BLaER1 treated with 17β-estradiol and CSF1 and Interleukin-3, amounts not matched to agents 10 nM and 100 nM (cell line): ENCODE measurements at regions not wholly inside any gene's neighbourhood (a gene's known extent, or its start where the extent isn't known, plus 50 kb on each side); places are given as distances from the start of the nearest gene placed in this dataset.

Experiments used
- H3K27ac ChIP-seq, 11 experiments: shearing (Covaris generic); formaldehyde crosslinking; 2 replicates each; pipeline ENCODE4 v1.8.1; 2022
- H3K27me3 ChIP-seq, 11 experiments: shearing (Covaris generic); formaldehyde crosslinking; 2 replicates each; pipeline ENCODE4 v1.8.1; 2022
- H3K36me3 ChIP-seq, 11 experiments: shearing (Covaris generic); formaldehyde crosslinking; 2 replicates each; pipeline ENCODE4 v1.8.1; 2022
- H3K4me1 ChIP-seq, 10 experiments: shearing (Covaris generic); formaldehyde crosslinking; 2 replicates each; pipeline ENCODE4 v1.8.1; 2022
- H3K4me2 ChIP-seq, 11 experiments: shearing (Covaris generic); formaldehyde crosslinking; 2 replicates each; pipeline ENCODE4 v1.8.1; 2022
- H3K4me3 ChIP-seq, 10 experiments: shearing (Covaris generic); formaldehyde crosslinking; 2 replicates each; pipeline ENCODE4 v1.8.1; 2022
- H3K9ac ChIP-seq, 11 experiments: shearing (Covaris generic); formaldehyde crosslinking; 2 replicates each; pipeline ENCODE4 v1.8.1; 2022
- H3K9me3 ChIP-seq, 11 experiments: shearing (Covaris generic); formaldehyde crosslinking; replicated peaks in 1 of 11; 2 replicates each; pipeline ENCODE4 v1.8.1; 2022
- H4K20me1 ChIP-seq, 11 experiments: shearing (Covaris generic); formaldehyde crosslinking; 2 replicates each; pipeline ENCODE4 v1.8.1; 2022
- Cebpa-rat ChIP-seq, 11 experiments: shearing (Covaris generic); IDR thresholded peaks; 2 replicates each; pipeline ENCODE4 v1.8.1; 2022

DNA sequence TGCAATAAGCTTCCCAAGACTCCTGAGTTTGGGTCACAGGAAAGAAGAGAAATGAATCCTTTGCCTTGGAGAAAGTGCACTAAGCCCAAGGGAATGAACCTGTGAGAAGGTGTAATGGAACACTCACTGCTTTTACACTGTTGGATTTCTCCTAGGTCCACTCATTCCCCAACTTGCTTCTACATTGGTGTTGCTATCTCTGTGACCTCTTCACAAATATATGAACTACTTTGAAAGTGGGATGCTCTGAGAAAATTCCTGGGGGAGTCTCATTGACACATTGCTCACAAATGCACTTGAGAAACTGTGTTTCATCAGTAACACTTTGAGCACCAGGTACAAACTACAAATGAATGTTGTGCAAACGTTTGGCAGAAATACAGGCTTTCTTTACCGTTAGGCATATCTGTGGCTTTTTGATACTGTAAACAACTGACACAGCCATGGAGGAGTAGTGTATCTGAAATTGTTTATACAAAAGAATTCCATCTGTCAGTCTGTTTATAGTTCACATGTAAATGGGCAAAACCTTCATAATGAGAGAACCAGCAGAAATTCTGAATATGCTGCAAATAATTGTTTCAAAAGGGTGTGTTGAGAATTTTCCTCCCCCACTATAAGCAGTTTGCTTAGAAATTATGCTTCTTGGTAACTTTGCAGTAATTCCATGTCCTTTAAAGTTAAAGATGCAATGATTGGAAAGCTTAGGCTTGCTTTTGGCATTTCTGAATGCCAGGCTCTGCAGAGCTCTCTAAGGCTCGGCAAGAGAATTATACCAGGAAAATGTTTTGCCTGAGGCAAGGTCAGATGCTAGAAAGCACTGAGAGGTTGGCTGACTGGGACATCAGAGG, 348.5 kb upstream of the DDHD1 start:
- Histone ChIP-seq H3K4me1 (no peaks in the 10 kb centered on the region), H3K27ac (no peak overlapping the region), H3K4me3 (no peak overlapping the region), H3K36me3 (no peaks in the 10 kb centered on the region), H3K9me3 (peaks cover 25 to 39% (median 32%) of the 10 kb centered on the region in 11 experiments), H3K9ac (no peak overlapping the region), H3K27me3 (no peaks in the 10 kb centered on the region), H4K20me1 (no peaks in the 10 kb centered on the region), H3K4me2 (no peak overlapping the region)
- no peak for TF ChIP-seq Cebpa-rat (IDR thresholded peaks at IDR 0.05)

GRCh38 chr14:53500191-53500590, 347.1 kb upstream of the DDHD1 start:
- Histone ChIP-seq H3K4me1 (no peaks in the 10 kb centered on the region), H3K4me3 (no peak overlapping the region), H3K36me3 (no peaks in the 10 kb centered on the region), H3K27ac (no peak overlapping the region), H4K20me1 (no peaks in the 10 kb centered on the region), H3K9ac (no peak overlapping the region), H3K27me3 (no peaks in the 10 kb centered on the region), H3K9me3 (peaks cover 23 to 33% (median 28%) of the 10 kb centered on the region in 11 experiments), H3K4me2 (no peak overlapping the region)
- no peak for TF ChIP-seq Cebpa-rat (IDR thresholded peaks at IDR 0.05)

- Histone ChIP-seq H3K9me3 (peaks cover 0 to 3% (median 0%) of the 10 kb centered on the region in 11 experiments; a peak in 2 of 22 replicates), H3K4me3 (no peak overlapping the region), H3K9ac (no peak overlapping the region), H3K4me2 (no peak overlapping the region), H3K36me3 (no peaks in the 10 kb centered on the region), H3K27ac (no peak overlapping the region), H3K4me1 (no peaks in the 10 kb centered on the region), H3K27me3 (no peaks in the 10 kb centered on the region), H4K20me1 (no peaks in the 10 kb centered on the region)
- no peak for TF ChIP-seq Cebpa-rat (IDR thresholded peaks at IDR 0.05)
Measured at GRCh38 chr14:53496668-53497067, 343.5 kb upstream of the DDHD1 start.

- no peak for TF ChIP-seq Cebpa-rat (IDR thresholded peaks at IDR 0.05)
- no peaks in the 10 kb centered on the region for H3K4me1 ChIP-seq
Measured at GRCh38 chr14:53495846-53496343, 342.8 kb upstream of the DDHD1 start.

DNA sequence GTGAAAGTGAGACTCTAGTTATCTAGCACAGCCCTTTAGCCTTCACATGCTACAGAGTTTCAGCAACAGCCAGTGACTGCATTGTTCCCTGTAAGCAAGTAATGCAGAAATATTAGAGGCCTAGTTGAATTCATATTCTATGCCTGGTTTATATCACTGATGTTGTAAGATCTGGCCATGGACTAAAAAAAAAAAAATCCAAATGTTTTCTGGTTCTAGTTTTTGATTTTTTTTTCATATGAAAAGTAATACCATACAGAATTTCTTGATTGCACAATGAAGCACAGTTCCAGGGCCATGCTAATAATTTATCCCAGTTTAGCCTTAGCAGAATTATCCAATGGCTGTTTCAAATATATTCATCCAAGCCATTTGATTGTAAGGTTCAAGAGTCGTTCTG, 341.5 kb upstream of the DDHD1 start:
- H3K4me3 ChIP-seq: no peak overlapping the region
- no peak overlapping the region for H3K9ac ChIP-seq
- H3K4me1 ChIP-seq: no peaks in the 10 kb centered on the region
- H3K27ac ChIP-seq: no peak overlapping the region
- no peaks in the 10 kb centered on the region for H4K20me1 ChIP-seq
- no peaks in the 10 kb centered on the region for H3K27me3 ChIP-seq
- 0 out of 22 replicates have a peak, but pooled peaks cover 0 to 3% (median 0%) of the 10 kb centered on the region in 11 experiments for H3K9me3 ChIP-seq
- no peaks in the 10 kb centered on the region for H3K36me3 ChIP-seq
- no peak for TF ChIP-seq Cebpa-rat (IDR thresholded peaks at IDR 0.05)
- H3K4me2 ChIP-seq: no peak overlapping the region

More at GRCh38 chr14:53495846-53496343, 342.8 kb upstream of the DDHD1 start:
- H3K4me3 ChIP-seq: no peak overlapping the region
- H4K20me1 ChIP-seq: no peaks in the 10 kb centered on the region
- no peak overlapping the region for H3K9ac ChIP-seq
- H3K27ac ChIP-seq: no peak overlapping the region
- H3K4me2 ChIP-seq: no peak overlapping the region
- H3K9me3 ChIP-seq: peaks cover 0 to 3% (median 0%) of the 10 kb centered on the region in 11 experiments; a peak in 2 of 22 replicates
- no peaks in the 10 kb centered on the region for H3K36me3 ChIP-seq
- no peaks in the 10 kb centered on the region for H3K27me3 ChIP-seq

- no peak for TF ChIP-seq Cebpa-rat (IDR thresholded peaks at IDR 0.05)
- H4K20me1 ChIP-seq: no peaks in the 10 kb centered on the region
Measured at GRCh38 chr14:53493860-53494259, 340.7 kb upstream of the DDHD1 start.

GRCh38 chr14:53493320-53493719, 340.2 kb upstream of the DDHD1 start:
- no peaks in the 10 kb centered on the region for H4K20me1 ChIP-seq
- H3K36me3 ChIP-seq: no peaks in the 10 kb centered on the region
- no peaks in the 10 kb centered on the region for H3K9me3 ChIP-seq
- H3K27ac ChIP-seq: no peak overlapping the region
- H3K27me3 ChIP-seq: no peaks in the 10 kb centered on the region
- H3K4me2 ChIP-seq: no peak overlapping the region
- H3K9ac ChIP-seq: no peak overlapping the region
- no peaks in the 10 kb centered on the region for H3K4me1 ChIP-seq
- no peak overlapping the region for H3K4me3 ChIP-seq
- no peak for TF ChIP-seq Cebpa-rat (IDR thresholded peaks at IDR 0.05)

More at GRCh38 chr14:53493860-53494259, 340.7 kb upstream of the DDHD1 start:
- no peaks in the 10 kb centered on the region for H3K4me1 ChIP-seq
- no peaks in the 10 kb centered on the region for H3K36me3 ChIP-seq
- H3K27me3 ChIP-seq: no peaks in the 10 kb centered on the region
- H3K9ac ChIP-seq: no peak overlapping the region
- 0 out of 22 replicates have a peak, but pooled peaks cover 0 to 3% (median 0%) of the 10 kb centered on the region in 11 experiments for H3K9me3 ChIP-seq
- no peak overlapping the region for H3K4me3 ChIP-seq
- no peak overlapping the region for H3K4me2 ChIP-seq
- no peak overlapping the region for H3K27ac ChIP-seq

- Histone ChIP-seq H3K36me3 (no peaks in the 10 kb centered on the region), H3K4me3 (no peak overlapping the region), H3K27ac (no peak overlapping the region), H3K4me1 (no peaks in the 10 kb centered on the region), H3K9ac (no peak overlapping the region), H4K20me1 (no peaks in the 10 kb centered on the region), H3K4me2 (no peak overlapping the region), H3K27me3 (no peaks in the 10 kb centered on the region), H3K9me3 (no peaks in the 10 kb centered on the region)
- TF ChIP-seq Cebpa-rat (IDR thresholded peaks at IDR 0.05): no peak
Measured at GRCh38 chr14:53491884-53492277, 338.8 kb upstream of the DDHD1 start.

GRCh38 chr14:53491256-53491883, 338.2 kb upstream of the DDHD1 start:
- Histone ChIP-seq H3K9me3 (no peaks in the 10 kb centered on the region), H4K20me1 (no peaks in the 10 kb centered on the region), H3K4me2 (no peak overlapping the region), H3K27ac (no peak overlapping the region), H3K36me3 (no peaks in the 10 kb centered on the region), H3K4me3 (no peak overlapping the region), H3K9ac (no peak overlapping the region), H3K4me1 (no peaks in the 10 kb centered on the region), H3K27me3 (no peaks in the 10 kb centered on the region)
- TF ChIP-seq Cebpa-rat (IDR thresholded peaks at IDR 0.05): no peak
